OCI-LY1 (cell line): ENCODE measurements at regions not wholly inside any gene's neighbourhood (a gene's known extent, or its start where the extent isn't known, plus 50 kb on each side); places are given as distances from the start of the nearest gene placed in this dataset.

ENCODE experiments used
- EZH2 ChIP-seq: fragments of 200-600 bp; sonication (generic), shearing (Covaris generic); IDR thresholded peaks from 2 replicates; pipeline ENCODE4 v1.8.0; 2017; ENCODE audit warnings: borderline replicate concordance, mixed run types, mild to moderate bottlenecking, antibody characterized with exemption, low read length, moderate library complexity, mixed read lengths
- TF ChIP-seq, protein P1 (sequence below): fragments of 200-600 bp; sonication (generic), shearing (Covaris generic); IDR thresholded peaks from 2 replicates; pipeline ENCODE4 v1.5.1; 2017; ENCODE audit warnings: mild to moderate bottlenecking, antibody characterized with exemption, low read length, moderate library complexity, mixed read lengths

DNA sequence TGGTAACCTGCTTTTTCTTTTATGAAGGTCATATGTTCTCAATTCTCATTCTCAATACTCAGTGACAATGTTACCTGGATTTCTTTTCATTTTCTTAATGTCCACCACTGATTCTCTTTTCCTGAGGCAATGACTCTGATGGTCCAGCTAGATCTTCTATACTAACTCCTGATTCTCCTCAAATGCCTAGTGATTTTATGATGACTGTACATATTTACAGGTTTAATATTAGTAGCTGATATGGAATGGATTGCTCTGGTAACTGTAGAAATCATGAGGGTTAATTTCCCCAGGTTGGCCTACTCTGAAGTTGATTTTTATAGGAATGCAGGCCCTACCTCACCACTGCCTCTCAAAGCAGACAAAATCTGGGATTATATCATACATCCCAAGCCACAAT is 308.6 kb upstream of the CNR1 start:
- no peak for TF ChIP-seq EZH2
- TF ChIP-seq, protein P1, sequence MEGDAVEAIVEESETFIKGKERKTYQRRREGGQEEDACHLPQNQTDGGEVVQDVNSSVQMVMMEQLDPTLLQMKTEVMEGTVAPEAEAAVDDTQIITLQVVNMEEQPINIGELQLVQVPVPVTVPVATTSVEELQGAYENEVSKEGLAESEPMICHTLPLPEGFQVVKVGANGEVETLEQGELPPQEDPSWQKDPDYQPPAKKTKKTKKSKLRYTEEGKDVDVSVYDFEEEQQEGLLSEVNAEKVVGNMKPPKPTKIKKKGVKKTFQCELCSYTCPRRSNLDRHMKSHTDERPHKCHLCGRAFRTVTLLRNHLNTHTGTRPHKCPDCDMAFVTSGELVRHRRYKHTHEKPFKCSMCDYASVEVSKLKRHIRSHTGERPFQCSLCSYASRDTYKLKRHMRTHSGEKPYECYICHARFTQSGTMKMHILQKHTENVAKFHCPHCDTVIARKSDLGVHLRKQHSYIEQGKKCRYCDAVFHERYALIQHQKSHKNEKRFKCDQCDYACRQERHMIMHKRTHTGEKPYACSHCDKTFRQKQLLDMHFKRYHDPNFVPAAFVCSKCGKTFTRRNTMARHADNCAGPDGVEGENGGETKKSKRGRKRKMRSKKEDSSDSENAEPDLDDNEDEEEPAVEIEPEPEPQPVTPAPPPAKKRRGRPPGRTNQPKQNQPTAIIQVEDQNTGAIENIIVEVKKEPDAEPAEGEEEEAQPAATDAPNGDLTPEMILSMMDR: no peak
